Endothelial cell of umbilical vein (primary cell): ENCODE measurements at regions not wholly inside any gene's neighbourhood (a gene's known extent, or its start where the extent isn't known, plus 50 kb on each side); places are given as distances from the start of the nearest gene placed in this dataset.

ENCODE experiments used
- BruUV-seq: library from RNA; stranded (reverse); fragments of 400-500 nt; replicated peaks from 2 replicates; lab custom pipeline; 2021; lab: Mats Ljungman, UMichigan
- CTCF ChIA-PET: fragments of 300-600, 350-600 bp; sonication (Branson Sonifier 250); formaldehyde crosslinking; loops from one replicate; lab custom pipeline; 2021; ENCODE audit warnings: antibody characterized with exemption, inconsistent platforms; lab: Charles Lee
- POLR2A ChIA-PET: fragments of 300-600, 350-600 bp; sonication (Branson Sonifier 250); formaldehyde crosslinking; loops from one replicate; lab custom pipeline; 2021; ENCODE audit warnings: antibody characterized with exemption, inconsistent platforms; lab: Charles Lee
- DNase-seq: peaks from one replicate; pipeline ENCODE4 v3.0.0-alpha.2; 2011; ENCODE audit warnings: low read depth, low spot score
- FAIRE-seq: peaks from 2 replicates; lab custom pipeline; 2011; peaks lifted over from hg19 to GRCh38; lab: Jason Lieb, UNC
- H2AFZ ChIP-seq: 2 replicates; pipeline ENCODE4 v1.6.0; 2012; ENCODE audit warnings: low read depth, low read length, control low read depth, inconsistent platforms
- H3K27ac ChIP-seq: 2 replicates; pipeline ENCODE4 v1.5.1; 2011; ENCODE audit warnings: low read depth, mild to moderate bottlenecking, control low read depth, low read length, moderate library complexity; ENCODE audit not compliant: insufficient read depth
- H3K27me3 ChIP-seq, 2 experiments: 2 replicates each; pipeline versions ENCODE4 v1.6.0 to v1.6.1; 2011; ENCODE audit warnings: low read length in 2 of 2, mixed read lengths in 1 of 2; ENCODE audit not compliant: control insufficient read depth in 2 of 2, insufficient read depth in 2 of 2
- H3K36me3 ChIP-seq, 2 experiments: 2 replicates in 1 of 2; 3 replicates in 1 of 2; pipeline ENCODE4 v1.5.1; 2011; ENCODE audit warnings: low read length in 2 of 2, mild to moderate bottlenecking in 1 of 2, moderate library complexity in 1 of 2; ENCODE audit not compliant: control insufficient read depth in 2 of 2, insufficient read depth in 2 of 2; ENCODE audit errors: extremely low read depth in 1 of 2
- H3K4me1 ChIP-seq: 3 replicates; pipeline ENCODE4 v1.5.1; 2011; ENCODE audit warnings: mild to moderate bottlenecking, low read length; ENCODE audit not compliant: control insufficient read depth, insufficient read depth; ENCODE audit errors: extremely low read depth
- H3K4me2 ChIP-seq: 2 replicates; pipeline ENCODE4 v1.6.1; 2011; ENCODE audit warnings: low read length, control low read depth, mixed read lengths; ENCODE audit not compliant: insufficient read depth
- H3K4me3 ChIP-seq, 3 experiments: fragments of 200-600 bp in 1 of 3; sonication (generic), shearing (Covaris generic) in 1 of 3; replicated peaks in 1 of 3; 2 replicates each; pipeline ENCODE4 v1.5.1; 2011 to 2016; ENCODE audit warnings: control low read depth in 3 of 3, low read length in 3 of 3, mild to moderate bottlenecking in 2 of 3, inconsistent platforms in 1 of 3, low read depth in 1 of 3, moderate library complexity in 1 of 3; ENCODE audit not compliant: insufficient read depth in 1 of 3
- H3K79me2 ChIP-seq: 2 replicates; pipeline ENCODE4 v1.6.0; 2012; ENCODE audit warnings: low read length, inconsistent platforms; ENCODE audit not compliant: control insufficient read depth, insufficient read depth
- H3K9ac ChIP-seq: replicated peaks from 2 replicates; pipeline ENCODE3; 2011; ENCODE audit warnings: low read length, control low read depth; ENCODE audit not compliant: insufficient read depth; ENCODE audit errors: extremely low read depth
- H3K9me1 ChIP-seq: replicated peaks from 3 replicates; pipeline ENCODE4 v1.6.0; 2011; ENCODE audit warnings: mild to moderate bottlenecking, low read length; ENCODE audit not compliant: control insufficient read depth, insufficient read depth; ENCODE audit errors: extremely low read depth
- H3K9me3 ChIP-seq: replicated peaks from 2 replicates; pipeline ENCODE4 v1.5.1; 2012; ENCODE audit warnings: low read length, inconsistent platforms; ENCODE audit not compliant: control insufficient read depth, insufficient read depth
- H4K20me1 ChIP-seq: replicated peaks from 2 replicates; pipeline ENCODE3; 2011; ENCODE audit warnings: mild to moderate bottlenecking, low read length; ENCODE audit not compliant: control insufficient read depth, insufficient read depth; ENCODE audit errors: extremely low read depth
- EZH2 ChIP-seq: IDR thresholded peaks from 2 replicates; pipeline ENCODE4 v1.6.1; 2012; ENCODE audit warnings: borderline replicate concordance, low read depth, mild to moderate bottlenecking, moderate library complexity, low read length, inconsistent platforms; ENCODE audit not compliant: severe bottlenecking
- FOS ChIP-seq: IDR thresholded peaks from 2 replicates; pipeline ENCODE4 v1.6.1; 2011; ENCODE audit warnings: mild to moderate bottlenecking, low read length, moderate library complexity, borderline replicate concordance; ENCODE audit not compliant: insufficient read depth
- GATA2 ChIP-seq: IDR thresholded peaks from 2 replicates; pipeline ENCODE4 v1.7.0; 2011; ENCODE audit warnings: low read depth, mild to moderate bottlenecking, moderate library complexity, mixed read lengths, low read length; ENCODE audit not compliant: insufficient read length, insufficient read depth
- JUN ChIP-seq: IDR thresholded peaks from 2 replicates; pipeline ENCODE4 v1.6.1; 2011; ENCODE audit warnings: borderline replicate concordance, low read depth; ENCODE audit not compliant: insufficient read length, insufficient read depth
- MYC ChIP-seq: IDR thresholded peaks from one replicate; pipeline ENCODE4 v1.6.1; 2011; ENCODE audit warnings: mild to moderate bottlenecking, low read depth, low read length
- POLR2A ChIP-seq: IDR thresholded peaks from 2 replicates; pipeline ENCODE4 v1.6.1; 2012; ENCODE audit warnings: low read depth, mild to moderate bottlenecking, control low read depth, low read length
- POLR2AphosphoS5 ChIP-seq: IDR thresholded peaks from 2 replicates; pipeline ENCODE4 v1.6.1; 2012; ENCODE audit warnings: low read depth, mild to moderate bottlenecking, control low read depth, low read length, moderate library complexity; ENCODE audit not compliant: insufficient read depth
- dilution Hi-C: fragments of 300-500 bp; cut with MboI; formaldehyde crosslinking; loops from one replicate; pipeline ENCODE4 v1.15.0; 2019; ENCODE audit warnings: low sequenced_read_pairs; ENCODE audit not compliant: extremely low pct_ligation_motif_present
- intact Hi-C: fragments of 100-400 bp; cut with micrococcal nuclease; formaldehyde crosslinking; loops from one replicate; pipeline ENCODE4 v1.10.0; 2022
- TF ChIP-seq, protein P1 (sequence below), 2 donors: IDR thresholded peaks; 1 replicate in 1 of 2; 2 replicates in 1 of 2; pipeline ENCODE4 v1.5.1; 2011; ENCODE audit warnings: low read length in 2 of 2, mild to moderate bottlenecking in 2 of 2, moderate library complexity in 2 of 2, control low read depth in 1 of 2, inconsistent platforms in 1 of 2, low read depth in 1 of 2; ENCODE audit not compliant: insufficient read depth in 1 of 2; ENCODE audit errors: extremely low read depth in 1 of 2
- TF ChIP-seq, protein P2 (sequence below): IDR thresholded peaks from 2 replicates; pipeline ENCODE4 v1.6.1; 2011; ENCODE audit not compliant: insufficient read depth, insufficient read length

- no peak overlapping the region for H3K27ac ChIP-seq
- no peaks in the 10 kb centered on the region for H3K27me3 ChIP-seq
- no peaks in the 10 kb centered on the region for H3K9me3 ChIP-seq
- dilution Hi-C loops (no loop called here), intact Hi-C loops (loop anchor here (5.0 kb wide), 1 partner anchor 859 kb away; no protein-coding TSS in a partner anchor)
- H4K20me1 ChIP-seq, result no peaks in the 10 kb centered on the region
- BruUV-seq, result no TSS peak
- no peaks in the 10 kb centered on the region for H3K36me3 ChIP-seq
- no peaks in the 10 kb centered on the region for H3K9me1 ChIP-seq
- POLR2A ChIA-PET, result no interaction called here
- no peak overlapping the region for H3K9ac ChIP-seq
- H3K4me1 ChIP-seq, result no peaks in the 10 kb centered on the region
- CTCF ChIA-PET, result no interaction called here
- DNase-seq (peak; percentile 14), FAIRE-seq (no peak)
- TF ChIP-seq MYC (no peak), POLR2AphosphoS5 (no peak), EZH2 (no peak), JUN (no peak), POLR2A (no peak), FOS (no peak), GATA2 (no peak)
- TF ChIP-seq, protein P1, sequence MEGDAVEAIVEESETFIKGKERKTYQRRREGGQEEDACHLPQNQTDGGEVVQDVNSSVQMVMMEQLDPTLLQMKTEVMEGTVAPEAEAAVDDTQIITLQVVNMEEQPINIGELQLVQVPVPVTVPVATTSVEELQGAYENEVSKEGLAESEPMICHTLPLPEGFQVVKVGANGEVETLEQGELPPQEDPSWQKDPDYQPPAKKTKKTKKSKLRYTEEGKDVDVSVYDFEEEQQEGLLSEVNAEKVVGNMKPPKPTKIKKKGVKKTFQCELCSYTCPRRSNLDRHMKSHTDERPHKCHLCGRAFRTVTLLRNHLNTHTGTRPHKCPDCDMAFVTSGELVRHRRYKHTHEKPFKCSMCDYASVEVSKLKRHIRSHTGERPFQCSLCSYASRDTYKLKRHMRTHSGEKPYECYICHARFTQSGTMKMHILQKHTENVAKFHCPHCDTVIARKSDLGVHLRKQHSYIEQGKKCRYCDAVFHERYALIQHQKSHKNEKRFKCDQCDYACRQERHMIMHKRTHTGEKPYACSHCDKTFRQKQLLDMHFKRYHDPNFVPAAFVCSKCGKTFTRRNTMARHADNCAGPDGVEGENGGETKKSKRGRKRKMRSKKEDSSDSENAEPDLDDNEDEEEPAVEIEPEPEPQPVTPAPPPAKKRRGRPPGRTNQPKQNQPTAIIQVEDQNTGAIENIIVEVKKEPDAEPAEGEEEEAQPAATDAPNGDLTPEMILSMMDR (IDR thresholded peaks at IDR 0.05; ENCODE audit: extremely low read depth in 1 of 2, insufficient read depth in 1 of 2, low read depth in 1 of 2, low read length in 2 of 2), result no peak
- TF ChIP-seq, protein P2, sequence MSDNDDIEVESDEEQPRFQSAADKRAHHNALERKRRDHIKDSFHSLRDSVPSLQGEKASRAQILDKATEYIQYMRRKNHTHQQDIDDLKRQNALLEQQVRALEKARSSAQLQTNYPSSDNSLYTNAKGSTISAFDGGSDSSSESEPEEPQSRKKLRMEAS, result no peak
- no peak overlapping the region for H3K4me3 ChIP-seq
- no peaks in the 10 kb centered on the region for H3K79me2 ChIP-seq
- no peak overlapping the region for H3K4me2 ChIP-seq
- H2AFZ ChIP-seq, result no peak overlapping the region
These were observed 879.7 kb upstream of the GJE1 start for GRCh38 chr6:141252828-141253608.
